ENCODE measurements at regions not wholly inside any gene's neighbourhood (a gene's known extent, or its start where the extent isn't known, plus 50 kb on each side); places are given as distances from the start of the nearest gene placed in this dataset.

DNA sequence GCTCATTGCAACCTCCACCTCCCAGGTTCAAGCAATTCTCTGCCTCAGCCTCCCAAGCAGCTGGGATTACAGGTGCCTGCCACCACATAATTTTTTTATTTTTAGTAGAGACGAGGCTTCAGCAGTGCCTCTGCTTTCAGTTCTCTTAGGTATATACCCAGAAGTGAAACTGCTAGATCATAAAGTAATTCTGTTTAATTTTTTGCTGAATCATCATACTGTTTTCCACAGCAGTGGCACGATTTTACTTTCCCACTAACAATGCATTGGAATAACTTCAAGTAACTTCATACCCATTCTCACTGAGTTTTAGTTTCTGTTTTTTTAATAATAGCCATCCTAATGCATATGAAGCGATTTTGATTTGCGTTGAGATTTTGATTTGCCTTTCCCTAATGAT is 148.0 kb upstream of the G2E3 start:
- TF ChIP-seq, protein P1, sequence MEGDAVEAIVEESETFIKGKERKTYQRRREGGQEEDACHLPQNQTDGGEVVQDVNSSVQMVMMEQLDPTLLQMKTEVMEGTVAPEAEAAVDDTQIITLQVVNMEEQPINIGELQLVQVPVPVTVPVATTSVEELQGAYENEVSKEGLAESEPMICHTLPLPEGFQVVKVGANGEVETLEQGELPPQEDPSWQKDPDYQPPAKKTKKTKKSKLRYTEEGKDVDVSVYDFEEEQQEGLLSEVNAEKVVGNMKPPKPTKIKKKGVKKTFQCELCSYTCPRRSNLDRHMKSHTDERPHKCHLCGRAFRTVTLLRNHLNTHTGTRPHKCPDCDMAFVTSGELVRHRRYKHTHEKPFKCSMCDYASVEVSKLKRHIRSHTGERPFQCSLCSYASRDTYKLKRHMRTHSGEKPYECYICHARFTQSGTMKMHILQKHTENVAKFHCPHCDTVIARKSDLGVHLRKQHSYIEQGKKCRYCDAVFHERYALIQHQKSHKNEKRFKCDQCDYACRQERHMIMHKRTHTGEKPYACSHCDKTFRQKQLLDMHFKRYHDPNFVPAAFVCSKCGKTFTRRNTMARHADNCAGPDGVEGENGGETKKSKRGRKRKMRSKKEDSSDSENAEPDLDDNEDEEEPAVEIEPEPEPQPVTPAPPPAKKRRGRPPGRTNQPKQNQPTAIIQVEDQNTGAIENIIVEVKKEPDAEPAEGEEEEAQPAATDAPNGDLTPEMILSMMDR (IDR thresholded peaks at IDR 0.05) = no peak
- TF ChIP-seq POLR2A (IDR thresholded peaks at IDR 0.05) = no peak
- no peak for TF ChIP-seq POLR2AphosphoS5 (IDR thresholded peaks at IDR 0.05)
- TF ChIP-seq EP300 (IDR thresholded peaks at IDR 0.05) = no peak

Measured in stomach (tissue), 4 donors.